Stimulated activated CD8-positive, alpha-beta memory T cell treated with anti-CD3 and anti-CD28 coated beads, Interleukin-7, amount 100 ng/mL, for 24 hours (primary cell): ENCODE measurements at regions not wholly inside any gene's neighbourhood (a gene's known extent, or its start where the extent isn't known, plus 50 kb on each side); places are given as distances from the start of the nearest gene placed in this dataset.

Experiments
- DNase-seq: peaks from one replicate; pipeline ENCODE4 v3.0.0-alpha.2; 2020; ENCODE audit warnings: low read depth

GRCh38 chr12:125890366-125890905, 825.2 kb downstream of the AACS start:
- DNase-seq = no peak

- DNase-seq = no peak
Measured at GRCh38 chr12:125890971-125891370, 825.7 kb downstream of the AACS start.

- DNase-seq = no peak
Measured at GRCh38 chr12:125892276-125892675, 827.0 kb downstream of the AACS start.

- no peak for DNase-seq
Measured at GRCh38 chr12:125902991-125903390, 837.8 kb downstream of the AACS start.

GRCh38 chr12:125907351-125907750, 842.1 kb downstream of the AACS start:
- DNase-seq = no peak

GRCh38 chr12:125919856-125920470, 854.7 kb downstream of the AACS start:
- DNase-seq = no peak

- DNase-seq = no peak
Measured at GRCh38 chr12:125922330-125922729, 857.1 kb downstream of the AACS start.

- DNase-seq = no peak
Measured at GRCh38 chr12:125936502-125936901, 871.3 kb downstream of the AACS start.

- DNase-seq = no peak
Measured at GRCh38 chr12:125944446-125944845, 879.2 kb downstream of the AACS start.

GRCh38 chr12:125949471-125949870, 884.2 kb downstream of the AACS start:
- no peak for DNase-seq

- DNase-seq = no peak
Measured at GRCh38 chr12:125954362-125954761, 889.1 kb downstream of the AACS start.

GRCh38 chr12:125956186-125956585, 891.0 kb downstream of the AACS start:
- no peak for DNase-seq

GRCh38 chr12:125966641-125967040, 901.4 kb downstream of the AACS start:
- DNase-seq = no peak

- DNase-seq = no peak
Measured at GRCh38 chr12:125968413-125968812, 903.2 kb downstream of the AACS start.

GRCh38 chr12:125971981-125972380, 906.7 kb downstream of the AACS start:
- DNase-seq = no peak

GRCh38 chr12:125978286-125978685, 913.1 kb downstream of the AACS start:
- no peak for DNase-seq

- no peak for DNase-seq
Measured at GRCh38 chr12:125981610-125982253, 916.5 kb downstream of the AACS start.

- no peak for DNase-seq
Measured at GRCh38 chr12:125983094-125983783, 918.0 kb downstream of the AACS start.

- no peak for DNase-seq
Measured at GRCh38 chr12:125983784-125984500, 918.7 kb downstream of the AACS start.

- no peak for DNase-seq
Measured at GRCh38 chr12:125988545-125988944, 923.3 kb downstream of the AACS start.

- no peak for DNase-seq
Measured at GRCh38 chr12:125989696-125990095, 924.5 kb downstream of the AACS start.

- DNase-seq = no peak
Measured at GRCh38 chr12:125996443-125996842, 931.2 kb downstream of the AACS start.

- DNase-seq = no peak
Measured at GRCh38 chr12:125999628-126000027, 934.4 kb downstream of the AACS start.
